OCI-LY1 (cell line): ENCODE measurements at regions not wholly inside any gene's neighbourhood (a gene's known extent, or its start where the extent isn't known, plus 50 kb on each side); places are given as distances from the start of the nearest gene placed in this dataset.

Experiments used
- EZH2 ChIP-seq: fragments of 200-600 bp; sonication (generic), shearing (Covaris generic); IDR thresholded peaks from 2 replicates; pipeline ENCODE4 v1.8.0; 2017; ENCODE audit warnings: borderline replicate concordance, mixed run types, mild to moderate bottlenecking, antibody characterized with exemption, low read length, moderate library complexity, mixed read lengths
- TF ChIP-seq, protein P1 (sequence below): fragments of 200-600 bp; sonication (generic), shearing (Covaris generic); IDR thresholded peaks from 2 replicates; pipeline ENCODE4 v1.5.1; 2017; ENCODE audit warnings: mild to moderate bottlenecking, antibody characterized with exemption, low read length, moderate library complexity, mixed read lengths

DNA sequence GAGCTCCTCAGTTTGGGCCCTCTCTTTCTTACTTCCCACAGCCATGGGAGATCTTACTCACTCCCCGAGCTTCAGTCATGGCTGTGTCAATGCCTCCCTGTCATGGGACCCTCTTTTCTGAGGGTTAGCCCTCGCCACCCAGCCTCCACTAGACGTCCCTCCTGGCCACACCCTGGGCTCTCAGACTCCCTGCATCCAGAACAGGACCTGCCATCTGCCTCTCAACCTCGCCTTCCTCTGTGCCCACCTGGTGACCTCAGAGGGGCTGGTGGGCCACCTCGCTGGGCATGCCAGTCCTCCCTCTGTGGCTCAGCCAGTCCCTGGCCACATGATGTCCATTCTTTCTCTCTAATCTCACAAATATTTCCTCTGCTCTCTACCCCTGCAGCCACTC, 54.6 kb upstream of the MED9 start:
- TF ChIP-seq, protein P1, sequence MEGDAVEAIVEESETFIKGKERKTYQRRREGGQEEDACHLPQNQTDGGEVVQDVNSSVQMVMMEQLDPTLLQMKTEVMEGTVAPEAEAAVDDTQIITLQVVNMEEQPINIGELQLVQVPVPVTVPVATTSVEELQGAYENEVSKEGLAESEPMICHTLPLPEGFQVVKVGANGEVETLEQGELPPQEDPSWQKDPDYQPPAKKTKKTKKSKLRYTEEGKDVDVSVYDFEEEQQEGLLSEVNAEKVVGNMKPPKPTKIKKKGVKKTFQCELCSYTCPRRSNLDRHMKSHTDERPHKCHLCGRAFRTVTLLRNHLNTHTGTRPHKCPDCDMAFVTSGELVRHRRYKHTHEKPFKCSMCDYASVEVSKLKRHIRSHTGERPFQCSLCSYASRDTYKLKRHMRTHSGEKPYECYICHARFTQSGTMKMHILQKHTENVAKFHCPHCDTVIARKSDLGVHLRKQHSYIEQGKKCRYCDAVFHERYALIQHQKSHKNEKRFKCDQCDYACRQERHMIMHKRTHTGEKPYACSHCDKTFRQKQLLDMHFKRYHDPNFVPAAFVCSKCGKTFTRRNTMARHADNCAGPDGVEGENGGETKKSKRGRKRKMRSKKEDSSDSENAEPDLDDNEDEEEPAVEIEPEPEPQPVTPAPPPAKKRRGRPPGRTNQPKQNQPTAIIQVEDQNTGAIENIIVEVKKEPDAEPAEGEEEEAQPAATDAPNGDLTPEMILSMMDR, result no peak
- TF ChIP-seq EZH2, result no peak
